ENCODE measurements at regions not wholly inside any gene's neighbourhood (a gene's known extent, or its start where the extent isn't known, plus 50 kb on each side); places are given as distances from the start of the nearest gene placed in this dataset.

DNA sequence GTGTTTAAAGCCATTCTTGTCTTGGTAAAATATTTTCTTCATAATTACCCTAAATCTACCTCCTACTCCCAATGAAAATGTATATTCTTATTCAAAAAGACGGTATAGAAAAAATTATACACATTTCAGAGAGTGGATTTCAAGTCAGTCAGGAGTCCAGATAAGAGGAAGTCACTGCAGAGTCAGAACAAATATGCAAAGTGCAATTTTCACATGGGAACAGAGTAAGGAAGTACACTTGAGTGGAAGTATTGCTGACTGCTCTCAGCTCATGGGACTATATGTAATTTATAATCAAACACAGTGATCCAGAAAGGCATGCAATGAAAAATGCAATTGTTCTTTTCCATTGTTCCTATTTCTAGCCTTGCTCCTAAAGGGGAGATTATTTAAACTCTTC, 1128.0 kb downstream of the AACS start:
- intact Hi-C loops (cut with DNase I): no loop called here
- no peak for DNase-seq

DNA sequence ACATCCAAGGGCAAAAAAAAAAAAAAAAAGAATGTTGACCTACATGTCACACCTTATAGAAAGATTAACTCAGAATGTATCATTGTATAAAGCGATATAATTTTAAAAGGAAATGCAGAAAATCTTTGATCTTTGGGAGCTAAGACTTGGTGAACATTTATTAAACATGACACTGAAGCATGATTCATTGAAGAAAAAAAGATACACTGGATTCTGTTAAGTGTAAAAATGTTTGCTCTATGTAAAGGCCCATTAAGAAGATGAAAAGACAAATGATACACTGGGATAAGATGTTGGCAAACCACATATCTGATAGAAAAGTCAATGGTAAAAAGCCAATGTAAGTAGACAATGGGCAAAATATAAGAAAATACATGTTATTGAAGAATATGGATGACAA, 1131.0 kb downstream of the AACS start:
- intact Hi-C loops (cut with DNase I): no loop called here
- DNase-seq: no peak

DNA sequence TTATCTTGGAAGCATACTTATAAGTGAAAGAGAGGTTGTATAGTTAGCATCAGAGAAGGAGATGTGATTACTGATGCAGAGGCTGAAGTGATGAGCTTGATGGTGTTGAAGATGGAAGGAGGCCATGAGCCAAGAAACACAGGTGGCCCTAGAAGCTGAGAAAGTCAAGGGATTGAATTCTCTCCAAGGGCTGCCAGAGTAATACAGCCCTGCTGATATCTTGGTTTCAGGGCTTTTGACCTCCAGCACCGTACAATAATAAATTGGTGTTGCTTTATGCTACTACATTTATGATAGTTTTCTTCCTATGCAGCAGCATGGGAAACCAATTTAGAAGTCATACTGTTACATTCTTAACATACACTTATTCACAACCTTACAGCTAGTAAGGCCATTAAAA, 1133.3 kb downstream of the AACS start:
- DNase-seq: no peak
- intact Hi-C loops (cut with DNase I): no loop called here

DNA sequence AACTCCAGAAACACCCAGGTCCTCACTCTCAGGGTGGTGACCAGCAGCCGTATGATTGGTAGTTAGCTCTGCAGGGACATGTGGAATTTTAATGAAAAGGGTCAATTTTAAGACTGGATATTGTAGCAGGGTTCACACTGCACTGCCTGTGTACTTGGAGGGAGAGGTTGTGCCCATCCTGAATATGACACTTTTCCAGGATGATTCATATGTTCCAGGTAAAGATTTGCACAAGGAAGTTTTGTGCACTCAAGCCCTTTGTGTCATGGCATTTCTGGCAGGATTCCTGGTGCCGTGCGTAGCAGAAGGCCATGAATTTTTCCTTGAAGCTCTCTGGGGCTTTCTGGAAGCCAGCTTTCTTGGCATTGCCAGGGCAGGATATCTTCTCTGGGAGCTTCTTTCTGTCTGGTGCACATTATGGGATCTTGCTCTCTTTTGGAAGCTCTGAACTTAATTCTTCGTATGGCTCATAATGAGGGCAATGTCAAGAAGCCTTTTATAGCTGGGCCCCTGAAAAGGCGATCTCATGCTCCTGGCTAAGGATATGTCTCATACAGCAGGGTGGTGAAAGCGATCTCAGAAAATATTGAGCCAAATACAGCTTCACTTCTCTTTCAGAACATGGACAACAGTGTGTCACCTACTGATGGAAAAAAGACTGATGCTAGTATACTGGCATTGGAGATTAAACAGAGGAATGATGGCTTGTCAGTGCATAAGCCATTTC, 1133.9 kb downstream of the AACS start:
- DNase-seq: no peak
- intact Hi-C loops (cut with DNase I): no loop called here

DNA sequence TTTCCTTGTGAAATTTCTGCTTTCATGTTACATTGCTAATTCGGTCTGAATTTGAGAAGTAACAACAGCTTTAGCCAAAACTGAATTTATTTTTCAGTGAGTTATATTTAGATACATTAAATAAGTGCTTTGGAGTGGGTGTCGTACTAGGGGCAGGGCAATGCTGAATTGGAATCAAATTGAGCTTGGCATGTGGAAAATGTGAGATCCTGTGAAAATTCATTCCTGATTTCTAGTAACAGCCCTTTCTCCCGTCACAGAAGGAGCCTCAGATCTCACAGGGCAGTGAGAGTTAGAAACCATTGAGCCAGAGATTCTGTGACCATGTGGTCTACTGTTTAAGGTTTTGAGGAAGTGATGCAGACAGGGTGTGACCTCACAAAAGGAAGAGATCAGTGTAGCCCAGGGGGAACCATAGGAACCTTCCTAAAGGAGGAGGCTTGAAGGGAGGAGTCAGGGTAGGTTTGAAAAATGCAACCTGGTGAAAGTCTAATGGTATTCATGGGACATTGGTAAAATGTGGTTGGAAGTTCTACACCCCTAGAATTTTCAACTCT, 1136.8 kb downstream of the AACS start:
- no peak for DNase-seq
- intact Hi-C loops (cut with DNase I): no loop called here

DNA sequence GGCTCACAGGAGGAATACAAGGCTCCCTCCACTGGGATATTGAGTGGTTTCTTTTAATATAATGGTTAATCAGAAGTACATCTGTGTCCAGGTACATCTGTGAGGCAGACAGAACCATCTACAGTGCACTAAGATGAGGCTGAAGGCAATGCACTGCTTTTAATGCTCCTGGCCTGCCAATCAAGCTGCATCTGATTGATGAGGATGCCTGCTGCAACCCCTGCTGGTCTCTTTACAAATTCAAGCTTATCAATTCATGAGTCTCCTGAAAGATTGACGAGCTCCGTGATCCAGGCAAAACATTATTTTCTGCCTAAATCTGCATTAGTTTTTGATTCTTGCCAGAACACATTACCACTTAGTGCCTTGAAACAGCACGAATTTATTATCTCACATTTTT, 1139.1 kb downstream of the AACS start:
- no peak for DNase-seq
- intact Hi-C loops (cut with DNase I): no loop called here

DNA sequence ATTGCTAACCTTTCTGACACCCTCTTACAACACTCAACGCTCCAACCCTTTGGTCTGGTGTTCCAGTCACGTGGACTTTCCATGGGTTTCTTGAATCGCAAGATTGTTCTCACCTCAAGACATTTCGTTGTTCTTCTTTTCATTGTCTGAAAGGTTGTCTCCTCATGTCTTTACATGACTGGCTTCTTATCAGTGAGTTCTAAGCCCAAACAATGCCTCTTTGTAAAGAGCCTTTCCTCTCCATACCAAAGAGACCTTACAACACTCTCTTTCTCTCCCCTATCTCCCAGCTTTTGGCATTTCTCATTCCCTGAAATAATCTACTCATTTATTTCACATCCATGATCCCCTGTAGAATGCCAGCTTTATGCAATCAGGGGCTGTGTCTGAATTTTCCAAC, 1144.8 kb downstream of the AACS start:
- no peak for DNase-seq
- intact Hi-C loops (cut with DNase I): no loop called here

DNA sequence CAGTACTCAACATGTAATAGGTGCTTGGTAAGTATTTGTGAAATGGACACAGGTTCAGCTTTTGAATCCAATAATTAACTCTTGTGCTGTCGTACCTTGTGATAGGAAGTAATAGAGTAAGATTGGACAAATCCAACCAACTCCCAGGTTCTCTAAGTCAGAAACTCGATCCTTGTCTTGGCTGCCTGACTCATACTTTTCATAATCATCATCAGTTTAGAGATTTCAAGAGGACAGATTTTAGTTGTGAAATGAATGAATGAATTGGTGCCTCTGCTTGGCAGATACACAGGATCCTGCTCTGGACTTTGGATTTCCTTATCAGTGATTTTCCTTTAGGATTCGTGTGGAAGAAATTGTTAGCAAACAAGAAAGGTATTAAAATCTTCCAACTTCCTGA, 1145.2 kb downstream of the AACS start:
- DNase-seq: no peak
- intact Hi-C loops (cut with DNase I): no loop called here

DNA sequence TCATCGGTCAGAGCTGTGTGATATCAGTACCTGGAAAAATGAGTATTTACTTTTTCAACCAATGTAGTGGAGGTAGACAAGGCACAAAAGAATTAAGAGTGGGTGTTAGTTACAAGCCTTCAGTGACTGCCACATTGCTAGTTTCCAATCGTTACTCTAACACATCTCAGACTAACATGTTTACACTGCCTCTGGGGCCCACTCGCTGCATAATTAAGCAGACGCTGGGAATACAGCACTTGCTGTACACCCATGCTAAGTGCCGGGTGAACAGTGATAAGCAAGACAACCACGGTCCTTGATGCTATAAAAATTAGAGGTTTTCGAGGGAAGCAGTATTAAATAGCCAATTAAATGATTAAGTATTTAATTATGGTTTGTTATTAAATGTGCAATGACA, 1147.6 kb downstream of the AACS start:
- intact Hi-C loops (cut with DNase I): no loop called here
- no peak for DNase-seq

DNA sequence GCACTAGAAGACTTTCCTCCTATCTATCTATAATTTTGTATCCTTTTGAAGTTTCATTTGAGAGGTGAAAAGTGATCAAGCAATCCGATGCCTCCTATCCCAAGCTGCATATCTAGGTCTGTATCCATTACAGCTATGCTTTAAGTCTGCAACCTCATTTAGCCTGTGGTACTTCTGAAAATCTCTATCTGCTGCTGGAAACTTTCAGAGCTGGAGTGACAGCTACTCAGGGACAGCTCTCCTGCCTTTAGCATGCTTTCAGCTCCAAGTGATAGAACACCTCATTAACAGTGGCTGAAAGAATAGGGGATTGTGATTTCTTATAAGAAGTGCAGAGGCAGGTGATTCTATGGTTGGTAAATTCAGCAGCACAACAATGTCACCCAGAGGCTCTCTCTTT, 1153.5 kb downstream of the AACS start:
- intact Hi-C loops (cut with DNase I): no loop called here
- no peak for DNase-seq

DNA sequence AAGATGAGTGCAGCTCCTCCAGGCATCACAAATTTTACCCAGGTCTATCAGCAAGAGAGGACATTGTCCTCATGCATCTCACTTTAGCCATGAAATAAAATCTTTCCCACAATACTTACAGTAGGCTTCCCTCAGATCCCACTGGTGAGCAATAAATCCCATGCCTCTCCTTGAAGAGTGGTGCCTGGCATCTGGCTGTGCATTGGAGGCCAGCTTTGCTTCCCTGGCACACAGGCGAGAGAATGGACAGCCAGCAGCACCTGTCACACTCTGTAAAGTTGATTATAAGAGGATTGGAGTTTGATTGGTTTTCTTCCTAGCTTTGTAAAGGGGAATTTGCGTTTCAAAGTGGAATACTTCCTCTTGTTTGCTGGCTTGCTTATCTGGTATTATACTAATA, 1153.9 kb downstream of the AACS start:
- no peak for DNase-seq
- intact Hi-C loops (cut with DNase I): no loop called here

DNA sequence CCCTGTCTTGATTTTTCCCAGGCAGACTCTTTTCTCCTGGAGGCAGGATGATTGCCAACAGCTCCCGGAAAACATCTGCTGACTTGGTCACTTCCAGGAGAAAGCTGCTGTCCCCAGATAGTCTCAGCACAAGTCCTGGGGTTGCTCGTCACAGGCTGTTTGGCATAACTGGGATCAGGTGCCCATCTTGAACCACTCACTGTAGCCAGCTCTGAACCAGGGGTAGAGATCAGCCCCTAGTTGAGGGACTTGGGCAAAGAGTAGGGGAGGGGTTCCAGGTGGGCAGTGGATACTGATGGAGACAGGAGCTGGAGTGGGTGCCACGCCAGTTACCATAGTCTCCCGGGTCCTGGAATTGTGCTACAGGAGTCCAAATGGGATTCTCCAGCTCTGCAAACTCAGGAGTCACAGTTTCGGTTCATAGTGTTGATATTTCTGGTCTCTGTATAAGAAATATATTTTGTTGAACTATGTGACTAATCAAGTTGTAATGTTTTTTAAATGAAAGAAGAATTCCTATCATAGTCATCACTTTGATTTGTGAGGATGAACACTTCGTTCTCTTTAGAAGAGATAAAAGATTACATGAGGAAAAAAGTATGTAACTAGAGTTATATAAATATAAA, 1154.5 kb downstream of the AACS start:
- DNase-seq: no peak
- intact Hi-C loops (cut with DNase I): no loop called here

DNA sequence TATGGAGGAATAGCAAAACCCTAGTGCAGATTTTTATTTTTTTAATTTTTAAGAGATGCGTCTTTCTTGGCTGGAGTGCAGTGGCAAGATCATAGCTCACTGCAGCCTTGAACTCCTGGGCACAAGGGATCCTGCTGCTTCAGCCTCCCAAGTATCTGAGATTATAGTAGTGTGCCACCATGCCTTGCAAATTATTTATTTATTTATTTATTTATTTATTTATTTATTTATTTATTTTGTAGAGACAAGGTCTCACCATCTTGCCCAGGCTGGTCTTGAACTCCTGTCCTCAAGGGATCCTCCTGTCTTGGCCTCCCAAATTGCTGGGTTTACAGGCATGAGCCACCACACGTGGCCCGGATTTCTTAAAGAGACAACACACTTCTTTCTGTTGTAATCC, 1158.8 kb downstream of the AACS start:
- intact Hi-C loops (cut with DNase I): no loop called here
- no peak for DNase-seq

DNA sequence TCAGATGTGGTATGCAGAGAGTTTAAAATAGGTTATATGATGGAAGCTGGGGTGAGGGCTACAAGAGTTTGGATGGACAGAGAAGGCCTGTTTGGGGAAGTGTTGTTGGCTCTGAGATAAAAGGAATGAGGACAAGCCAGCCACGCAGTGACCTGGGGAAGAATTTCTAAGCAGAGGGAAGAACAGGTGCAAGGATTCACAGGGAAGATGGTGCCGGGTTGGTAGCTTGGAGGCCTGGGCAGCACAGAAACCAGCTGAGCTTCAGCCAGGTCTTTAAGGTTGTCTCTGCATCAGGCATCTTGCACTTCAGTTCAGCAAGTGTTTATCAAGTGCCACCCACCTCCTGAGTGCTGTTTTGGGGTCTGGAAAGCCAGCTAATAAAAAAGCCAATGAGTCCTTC, 1163.7 kb downstream of the AACS start:
- intact Hi-C loops (cut with DNase I): no loop called here
- no peak for DNase-seq

DNA sequence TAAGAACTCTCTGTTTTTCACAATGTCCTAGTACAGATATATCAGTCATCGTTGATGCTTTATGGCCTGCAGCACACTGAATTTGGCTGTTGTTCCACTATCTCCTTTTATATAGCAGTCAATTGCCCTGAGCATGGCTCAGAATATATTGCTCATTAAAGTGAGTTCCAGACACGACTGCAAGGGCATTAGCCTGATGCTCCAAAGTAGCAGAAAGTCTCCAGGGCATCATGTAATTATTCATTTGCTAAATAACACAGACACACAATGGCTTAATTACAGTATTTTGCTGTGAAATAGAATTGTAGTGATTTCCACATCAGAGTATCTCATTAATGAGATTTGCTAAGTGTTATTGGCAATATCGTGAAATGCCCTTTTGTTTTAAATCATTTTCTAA, 1167.5 kb downstream of the AACS start:
- intact Hi-C loops (cut with DNase I): no loop called here
- DNase-seq: no peak

DNA sequence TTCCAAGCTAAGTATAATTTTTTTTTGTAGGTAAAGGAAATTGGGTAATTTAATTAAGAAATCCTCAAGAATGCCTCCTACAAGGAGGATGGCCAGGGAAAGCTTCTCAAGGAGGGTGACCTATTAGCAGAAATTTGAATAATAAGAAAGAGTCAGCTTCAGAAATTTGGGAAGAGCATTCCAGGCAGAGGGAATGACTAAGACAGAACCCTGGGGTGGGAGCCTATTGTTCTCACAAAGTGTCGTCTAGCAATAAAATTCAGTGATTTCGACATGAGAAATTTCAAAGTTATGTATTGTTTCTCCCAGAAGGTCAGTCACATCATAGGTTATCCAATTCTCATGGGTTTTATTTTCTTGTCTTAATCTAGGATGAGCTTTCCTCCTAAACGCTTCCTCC, 1168.4 kb downstream of the AACS start:
- no peak for DNase-seq

DNA sequence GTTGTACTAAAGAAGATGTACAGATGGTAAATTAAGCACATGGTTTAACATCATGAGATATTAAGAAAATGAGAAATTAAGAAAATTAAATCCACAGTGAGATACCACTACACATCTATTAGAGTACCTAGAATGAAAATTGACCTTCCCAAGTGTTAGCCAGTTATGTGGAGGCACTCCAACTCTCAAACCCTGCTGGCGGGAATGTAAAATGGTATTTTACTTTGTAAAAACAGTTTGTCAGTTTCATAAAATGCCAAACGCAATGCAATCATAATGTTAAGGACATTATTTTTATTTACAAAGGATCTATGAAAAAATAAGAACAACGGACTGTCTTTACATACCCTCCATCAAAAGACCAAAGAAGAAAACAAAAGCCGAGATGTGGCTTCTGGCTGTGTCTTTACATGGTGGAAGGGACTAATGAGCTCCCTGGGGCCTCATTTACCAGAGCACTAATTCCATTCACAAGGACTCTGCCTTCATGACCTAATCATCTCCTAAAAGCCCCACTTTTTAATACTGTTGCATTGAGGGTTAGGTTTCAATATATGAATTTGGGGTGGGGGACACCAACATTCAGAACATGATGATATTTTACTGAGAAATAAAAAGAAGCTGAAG, 1178.7 kb downstream of the AACS start:
- intact Hi-C loops (cut with DNase I): no loop called here
- no peak for DNase-seq

More for the DNA sequence above, 1168.4 kb downstream of the AACS start:
- intact Hi-C loops (cut with DNase I): no loop called here

DNA sequence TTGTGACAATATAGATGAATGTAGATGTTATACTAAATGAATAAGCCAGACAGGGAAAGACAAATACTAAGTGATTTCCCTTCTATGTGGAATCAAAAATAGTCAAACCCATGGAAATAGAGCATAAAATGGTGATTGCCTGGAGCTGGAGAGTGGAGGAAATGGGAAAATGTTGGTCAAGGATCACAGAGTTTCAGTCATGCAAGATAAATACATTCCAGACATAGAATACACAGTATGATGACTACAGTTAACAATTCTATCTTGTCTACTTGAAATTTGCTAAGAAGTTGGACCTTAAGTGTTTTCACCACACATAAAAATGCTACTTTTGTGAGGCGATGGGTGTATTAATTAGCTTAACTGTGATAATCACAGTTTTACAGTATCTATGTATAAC, 1182.7 kb downstream of the AACS start:
- intact Hi-C loops (cut with DNase I): no loop called here
- DNase-seq: no peak

DNA sequence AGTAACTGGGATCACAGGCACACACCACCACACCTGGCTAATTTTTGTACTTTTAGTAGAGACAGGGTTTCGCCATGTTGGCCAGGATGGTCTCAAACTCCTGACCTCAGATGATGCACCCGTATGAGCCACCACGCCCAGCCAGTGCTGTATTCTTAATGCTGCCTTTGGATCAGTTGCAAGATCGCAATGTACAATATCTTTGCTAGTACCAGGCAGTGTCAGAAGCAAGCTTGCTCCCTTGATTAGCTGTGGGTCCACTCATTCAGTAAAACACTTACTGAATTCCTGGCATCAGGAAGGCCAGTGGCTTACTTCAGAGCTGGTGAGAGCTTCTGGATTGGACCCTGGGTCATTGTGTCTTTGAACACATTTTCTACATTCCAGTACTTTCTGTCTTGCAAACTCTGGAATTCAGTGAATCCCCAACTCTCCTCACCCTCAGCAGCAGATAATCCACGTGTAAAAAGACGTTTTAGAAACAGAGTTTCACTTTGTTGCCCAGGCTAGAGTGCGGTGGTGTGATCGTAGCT, 1183.7 kb downstream of the AACS start:
- DNase-seq: peak in 1 of 10 donors; percentile 7
- intact Hi-C loops (cut with DNase I): no loop called here

DNA sequence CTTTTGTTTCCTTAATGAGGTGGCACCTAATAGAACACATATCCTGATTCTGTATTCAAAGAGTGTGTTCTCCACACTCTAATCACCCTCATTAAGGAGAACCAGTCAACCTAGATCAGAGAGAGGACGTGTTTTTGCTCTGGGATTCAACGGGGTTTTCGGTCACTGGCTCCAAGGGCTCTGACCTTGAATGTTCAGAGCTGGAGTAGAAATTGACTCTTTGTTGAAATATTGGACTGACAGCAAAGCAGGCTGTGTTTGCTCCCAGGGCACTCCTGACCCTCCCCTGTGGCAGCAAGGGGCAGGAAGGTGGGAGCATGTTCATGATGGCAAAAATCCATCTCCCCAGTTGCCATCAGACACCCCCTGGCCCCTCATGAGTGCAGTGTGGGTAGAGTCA, 1193.0 kb downstream of the AACS start:
- DNase-seq: no peak
- intact Hi-C loops (cut with DNase I): no loop called here

DNA sequence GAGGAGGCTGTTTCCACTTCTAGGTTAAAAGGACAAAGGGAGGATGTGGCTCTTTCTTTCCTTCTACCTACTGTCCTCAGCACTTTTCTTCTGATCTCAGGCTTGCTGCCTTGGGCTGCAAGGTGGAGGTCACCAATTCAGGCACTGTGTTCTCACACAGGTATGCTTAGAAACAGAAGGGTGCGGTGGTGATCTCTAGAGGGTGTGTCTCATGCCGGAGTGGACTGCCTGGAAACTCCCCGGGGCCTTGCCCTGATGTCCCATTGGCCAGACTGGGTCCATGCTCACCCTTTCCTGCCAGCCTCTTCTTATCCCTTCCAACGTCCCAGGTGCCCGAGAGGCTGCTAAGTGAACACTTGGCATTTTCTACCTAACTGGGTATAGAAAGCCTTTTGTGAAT, 1197.6 kb downstream of the AACS start:
- intact Hi-C loops (cut with DNase I): no loop called here
- no peak for DNase-seq

DNA sequence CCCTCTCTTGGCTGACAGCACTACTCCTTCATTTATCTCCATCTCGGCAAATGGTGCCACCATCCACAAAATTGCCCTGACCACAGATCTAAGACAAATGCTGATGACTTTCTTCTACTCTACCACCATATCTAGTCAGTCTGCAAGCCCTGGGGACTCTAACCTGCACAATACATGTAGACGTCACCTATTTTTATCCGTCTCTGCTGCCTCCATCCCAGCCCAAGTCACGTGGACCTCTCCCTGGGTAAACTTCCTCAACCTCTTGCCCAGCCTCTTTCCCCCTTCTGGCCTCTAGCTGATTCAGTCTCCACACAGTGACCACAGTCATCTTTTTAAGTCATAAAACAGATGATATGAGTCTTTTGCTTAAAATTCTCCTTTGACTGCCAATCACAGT, 1203.0 kb downstream of the AACS start:
- DNase-seq: no peak
- intact Hi-C loops (cut with DNase I): no loop called here
